ENCODE measurements at regions not wholly inside any gene's neighbourhood (a gene's known extent, or its start where the extent isn't known, plus 50 kb on each side); places are given as distances from the start of the nearest gene placed in this dataset.

- no peak for TF ChIP-seq USF1 (IDR thresholded peaks at IDR 0.05; ENCODE audit: borderline replicate concordance, low read depth)
- no peak for TF ChIP-seq CTCF (IDR thresholded peaks at IDR 0.05)
- TF ChIP-seq CHD2 (IDR thresholded peaks at IDR 0.05; ENCODE audit: low read length, partially characterized antibody) = no peak
Measured at GRCh38 chr16:59913666-59914065, 1179.5 kb upstream of the GOT2 start.

Data from SK-N-SH (cell line).